ENCODE measurements at regions not wholly inside any gene's neighbourhood (a gene's known extent, or its start where the extent isn't known, plus 50 kb on each side); places are given as distances from the start of the nearest gene placed in this dataset.
A peak's percentile ranks its signal among the peaks of the same experiment; 100 is the strongest.

DNA sequence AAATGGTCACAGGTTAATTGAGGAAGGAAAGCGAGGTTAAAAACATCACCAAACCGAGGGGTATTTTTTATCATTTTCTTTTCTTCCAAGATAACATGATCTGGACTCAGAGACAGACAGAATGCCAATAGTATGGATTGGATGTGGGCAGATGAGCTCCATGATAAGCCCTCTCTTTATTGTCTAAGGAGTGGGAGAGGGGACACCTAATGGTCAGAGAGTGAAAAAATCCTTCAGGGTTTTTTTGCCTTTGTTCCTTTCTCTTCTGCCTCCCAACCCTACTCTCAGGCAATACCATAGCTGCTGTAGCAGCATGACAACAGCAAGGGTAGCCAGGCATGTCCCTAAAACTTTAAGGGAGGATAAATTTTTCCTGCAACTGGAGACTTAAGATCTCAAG is 94.7 kb downstream of the DIRAS2 start:
- TF ChIP-seq SIN3A (conservative IDR thresholded peaks at IDR 0.05 in 1 of 2, IDR thresholded peaks at IDR 0.05 in 1 of 2; ENCODE audit: low read depth in 1 of 2, low read length in 2 of 2) (no peak), CTCF (IDR thresholded peaks at IDR 0.05; ENCODE audit: control extremely low read depth in 1 of 3, insufficient read depth in 1 of 3, low read depth in 1 of 3, low read length in 3 of 3) (peak in 1 of 3 experiments; percentile 6; a peak in 1 of 4 replicates), TAF1 (IDR thresholded peaks at IDR 0.05; ENCODE audit: low read depth, low read length) (no peak), CEBPB (IDR thresholded peaks at IDR 0.05; ENCODE audit: low read depth, low read length) (no peak)

All from H1 (cell line).